ENCODE measurements at regions not wholly inside any gene's neighbourhood (a gene's known extent, or its start where the extent isn't known, plus 50 kb on each side); places are given as distances from the start of the nearest gene placed in this dataset.

DNA sequence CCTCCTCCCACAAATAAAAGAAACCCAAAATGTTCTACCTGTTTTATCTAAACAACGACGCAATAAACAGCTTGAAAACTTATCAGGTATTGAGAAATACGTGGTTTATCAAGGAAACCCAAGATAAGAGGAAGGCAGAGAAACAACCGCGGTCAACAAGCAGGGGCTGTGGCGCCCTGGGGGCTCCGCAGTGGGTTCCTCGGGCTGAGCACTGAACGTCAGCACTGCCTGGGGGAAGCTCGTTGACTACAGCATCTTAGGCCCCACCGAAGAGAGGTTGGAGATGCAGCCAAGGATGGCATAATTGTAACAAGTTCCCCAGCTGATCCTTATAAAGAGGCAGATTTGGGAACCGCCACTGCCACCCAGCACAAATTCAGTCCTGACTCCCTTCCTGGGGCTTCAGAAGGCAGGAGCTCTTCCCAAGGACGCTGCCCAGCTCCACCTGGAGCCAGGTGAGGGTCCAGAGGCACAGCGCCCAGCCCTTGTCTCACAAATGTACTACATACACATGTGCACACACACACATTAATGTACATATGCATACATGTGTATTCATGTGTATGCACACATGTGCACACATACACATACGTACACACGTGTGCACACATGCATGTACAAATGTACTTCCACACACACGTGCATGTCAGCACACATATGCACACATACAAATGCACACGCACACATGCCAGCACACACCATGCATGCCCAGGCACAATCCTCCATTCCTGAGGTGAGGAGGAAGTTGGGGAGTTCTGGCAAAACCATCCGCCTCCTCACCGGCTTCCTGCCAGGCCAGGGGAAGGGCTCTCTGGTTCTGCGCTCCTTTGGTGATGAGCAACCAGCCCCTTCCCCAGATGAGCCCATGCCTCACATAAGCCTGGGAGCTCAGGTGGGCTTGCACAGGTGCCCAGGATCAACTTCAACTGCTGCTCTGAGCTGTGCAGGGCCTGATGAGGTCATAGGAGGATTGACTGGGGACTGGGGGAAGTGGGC, 251.1 kb downstream of the NPHP4 start:
- Histone ChIP-seq H3K27ac (replicated peaks) (no peak overlapping the region), H3K36me3 (no peaks in the 10 kb centered on the region), H3K4me3 (no peak overlapping the region), H3K27me3 (ENCODE audit: low read depth) (peaks cover 74% of the 10 kb centered on the region), H3K9me3 (replicated peaks) (no peaks in the 10 kb centered on the region), H3K4me1 (no peaks in the 10 kb centered on the region)
- TF ChIP-seq, protein P1, sequence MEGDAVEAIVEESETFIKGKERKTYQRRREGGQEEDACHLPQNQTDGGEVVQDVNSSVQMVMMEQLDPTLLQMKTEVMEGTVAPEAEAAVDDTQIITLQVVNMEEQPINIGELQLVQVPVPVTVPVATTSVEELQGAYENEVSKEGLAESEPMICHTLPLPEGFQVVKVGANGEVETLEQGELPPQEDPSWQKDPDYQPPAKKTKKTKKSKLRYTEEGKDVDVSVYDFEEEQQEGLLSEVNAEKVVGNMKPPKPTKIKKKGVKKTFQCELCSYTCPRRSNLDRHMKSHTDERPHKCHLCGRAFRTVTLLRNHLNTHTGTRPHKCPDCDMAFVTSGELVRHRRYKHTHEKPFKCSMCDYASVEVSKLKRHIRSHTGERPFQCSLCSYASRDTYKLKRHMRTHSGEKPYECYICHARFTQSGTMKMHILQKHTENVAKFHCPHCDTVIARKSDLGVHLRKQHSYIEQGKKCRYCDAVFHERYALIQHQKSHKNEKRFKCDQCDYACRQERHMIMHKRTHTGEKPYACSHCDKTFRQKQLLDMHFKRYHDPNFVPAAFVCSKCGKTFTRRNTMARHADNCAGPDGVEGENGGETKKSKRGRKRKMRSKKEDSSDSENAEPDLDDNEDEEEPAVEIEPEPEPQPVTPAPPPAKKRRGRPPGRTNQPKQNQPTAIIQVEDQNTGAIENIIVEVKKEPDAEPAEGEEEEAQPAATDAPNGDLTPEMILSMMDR (IDR thresholded peaks at IDR 0.05; ENCODE audit: borderline replicate concordance), result no peak
- intact Hi-C loops (cut with micrococcal nuclease), result loop anchor here (10.0 kb wide), 1 partner anchor 226 kb away; no protein-coding TSS in a partner anchor
- no peak for DNase-seq

DNA sequence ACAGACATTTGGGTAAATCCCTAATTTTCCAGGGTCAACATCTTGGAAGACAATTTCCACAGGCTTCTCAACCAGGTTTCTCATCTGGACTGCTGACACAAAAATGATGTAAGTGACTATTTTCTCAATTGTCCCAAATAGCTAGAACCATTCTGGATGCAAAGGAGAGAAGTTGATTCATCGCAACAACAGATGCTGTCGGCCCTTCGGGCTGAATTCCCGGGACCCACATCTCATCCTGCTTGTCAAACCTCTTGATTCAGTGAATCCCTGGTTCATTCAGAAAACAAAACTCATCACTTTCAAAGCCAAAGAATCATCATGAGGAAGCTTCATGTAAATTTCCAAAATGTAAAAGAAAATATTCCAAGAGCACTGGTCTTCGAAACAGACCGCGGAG, 251.8 kb downstream of the NPHP4 start:
- Histone ChIP-seq H3K36me3 (no peaks in the 10 kb centered on the region), H3K27me3 (ENCODE audit: low read depth) (peaks cover 67% of the 10 kb centered on the region), H3K4me1 (no peaks in the 10 kb centered on the region), H3K9me3 (replicated peaks) (no peaks in the 10 kb centered on the region), H3K27ac (replicated peaks) (no peak overlapping the region), H3K4me3 (no peak overlapping the region)
- intact Hi-C loops (cut with micrococcal nuclease), result loop anchor here (10.0 kb wide), 1 partner anchor 226 kb away; no protein-coding TSS in a partner anchor
- TF ChIP-seq, protein P1 (IDR thresholded peaks at IDR 0.05; ENCODE audit: borderline replicate concordance), result no peak
- DNase-seq, result no peak

DNA sequence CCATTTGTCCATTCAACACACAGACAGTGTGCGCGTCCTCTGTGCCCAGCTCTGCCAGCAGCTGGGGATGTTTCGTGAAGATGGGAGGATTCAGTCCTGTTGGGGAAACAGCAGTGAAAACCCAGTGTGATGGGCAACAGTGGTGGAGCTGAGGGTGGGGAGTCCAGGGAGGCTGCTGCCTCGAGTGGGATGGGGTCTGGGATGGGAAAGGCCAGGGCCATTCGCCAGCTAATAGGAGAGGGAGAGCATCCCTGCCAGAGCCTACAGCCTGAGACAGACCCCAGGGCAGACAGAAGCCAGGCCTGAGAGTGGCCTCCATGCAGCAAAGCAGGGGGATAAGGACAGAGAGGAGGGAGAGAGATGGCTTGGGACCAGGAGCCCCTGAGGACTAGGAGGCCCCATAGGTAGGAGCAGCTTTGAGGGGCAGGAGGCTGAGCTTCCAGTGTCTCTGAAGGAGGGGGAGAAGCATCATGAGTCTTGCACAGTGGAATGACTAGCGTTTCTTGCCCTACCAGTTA, 252.6 kb downstream of the NPHP4 start:
- Histone ChIP-seq H3K4me3 (no peak overlapping the region), H3K9me3 (replicated peaks) (no peaks in the 10 kb centered on the region), H3K4me1 (no peaks in the 10 kb centered on the region), H3K36me3 (no peaks in the 10 kb centered on the region), H3K27ac (replicated peaks) (no peak overlapping the region), H3K27me3 (ENCODE audit: low read depth) (peaks cover 65% of the 10 kb centered on the region)
- DNase-seq, result no peak
- intact Hi-C loops (cut with micrococcal nuclease), result loop anchor here (10.0 kb wide), 1 partner anchor 225 kb away; no protein-coding TSS in a partner anchor
- TF ChIP-seq, protein P1 (IDR thresholded peaks at IDR 0.05; ENCODE audit: borderline replicate concordance), result no peak

DNA sequence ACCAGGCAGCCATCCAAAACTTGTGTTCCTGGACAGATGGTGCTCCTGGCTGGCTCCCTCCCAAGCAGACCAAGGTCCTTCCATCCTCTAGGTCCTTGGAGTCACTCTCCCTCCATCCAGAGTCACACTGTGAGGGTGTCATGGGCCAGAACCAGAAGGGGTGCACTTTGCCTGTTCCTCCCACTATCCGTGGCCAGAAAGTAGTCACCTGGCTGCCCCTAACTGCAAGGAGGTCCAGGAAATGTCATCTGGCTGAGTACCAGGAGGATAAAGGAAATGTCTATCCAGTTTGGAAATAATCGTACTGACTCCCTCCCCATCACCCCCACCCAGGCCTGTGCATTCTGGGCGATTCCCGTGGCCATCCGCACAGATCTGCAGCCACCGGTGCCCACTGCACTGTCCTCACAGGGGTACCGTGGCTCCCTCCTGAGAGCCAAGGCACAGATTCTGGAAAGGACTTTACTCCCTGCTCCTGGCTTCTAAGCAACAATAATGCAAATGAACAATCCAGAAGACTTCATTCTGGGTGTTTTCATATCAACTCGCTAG, 253.2 kb downstream of the NPHP4 start:
- H3K4me3 ChIP-seq, result no peak overlapping the region
- H3K27me3 ChIP-seq (ENCODE audit: low read depth), result peaks cover 68% of the 10 kb centered on the region
- DNase-seq, result no peak
- H3K9me3 ChIP-seq (replicated peaks), result no peaks in the 10 kb centered on the region
- no peaks in the 10 kb centered on the region for H3K4me1 ChIP-seq
- intact Hi-C loops (cut with micrococcal nuclease), result no loop called here
- TF ChIP-seq, protein P1 (IDR thresholded peaks at IDR 0.05; ENCODE audit: borderline replicate concordance), result no peak
- no peaks in the 10 kb centered on the region for H3K36me3 ChIP-seq
- no peak overlapping the region for H3K27ac ChIP-seq (replicated peaks)

DNA sequence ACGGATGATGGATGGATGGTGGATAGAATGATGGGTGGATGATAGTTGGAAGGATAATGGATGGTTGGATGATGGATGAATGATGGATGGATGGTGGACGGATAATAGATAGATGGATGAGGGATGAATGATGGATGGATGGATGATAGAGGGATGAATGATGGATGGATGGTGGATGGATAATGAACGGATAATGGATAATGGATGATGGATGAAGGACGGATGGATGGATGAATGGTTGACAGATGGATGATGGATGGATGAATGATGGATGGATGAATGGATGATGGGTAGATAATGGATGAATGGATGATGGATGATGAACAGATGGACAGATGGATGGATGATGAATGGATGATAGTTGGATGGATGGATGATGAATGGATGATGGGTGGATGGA, 255.1 kb downstream of the NPHP4 start:
- H3K36me3 ChIP-seq, result no peaks in the 10 kb centered on the region
- no peak for DNase-seq
- peaks cover 55% of the 10 kb centered on the region for H3K27me3 ChIP-seq (ENCODE audit: low read depth)
- H3K27ac ChIP-seq (replicated peaks), result no peak overlapping the region
- TF ChIP-seq, protein P1 (IDR thresholded peaks at IDR 0.05; ENCODE audit: borderline replicate concordance), result no peak
- H3K4me1 ChIP-seq, result no peaks in the 10 kb centered on the region
- intact Hi-C loops (cut with micrococcal nuclease), result no loop called here
- H3K4me3 ChIP-seq, result no peak overlapping the region
- H3K9me3 ChIP-seq (replicated peaks), result no peaks in the 10 kb centered on the region
